A673 (cell line): ENCODE measurements at regions not wholly inside any gene's neighbourhood (a gene's known extent, or its start where the extent isn't known, plus 50 kb on each side); places are given as distances from the start of the nearest gene placed in this dataset.

Experiments used
- BruUV-seq: library from RNA; stranded (reverse); fragments of 400-500 nt; replicated peaks from 2 replicates; lab custom pipeline; 2021; lab: Mats Ljungman, UMichigan
- CTCF ChIA-PET: fragments of 300-600 bp; sonication (Branson Sonifier 250); formaldehyde crosslinking; loops from one replicate; lab custom pipeline; 2022; ENCODE audit warnings: antibody characterized with exemption; lab: Charles Lee
- POLR2A ChIA-PET: fragments of 300-600 bp; sonication (Branson Sonifier 250); formaldehyde crosslinking; loops from one replicate; lab custom pipeline; 2022; ENCODE audit warnings: antibody characterized with exemption; ENCODE audit not compliant: low non-redundant PET; lab: Charles Lee
- DNase-seq: peaks from one replicate; pipeline ENCODE4 v3.0.0-alpha.2; 2015; ENCODE audit warnings: low spot score
- H3K27ac ChIP-seq: fragments of 200-600 bp; sonication (generic); 2 replicates; pipeline ENCODE4 v1.5.1; 2016; ENCODE audit warnings: mixed run types, low read depth, mild to moderate bottlenecking, mixed read lengths, antibody characterized with exemption, low read length; ENCODE audit not compliant: poor library complexity, severe bottlenecking
- H3K27me3 ChIP-seq: fragments of 200-600 bp; sonication (generic); replicated peaks from 2 replicates; pipeline ENCODE4 v1.6.1; 2017; ENCODE audit warnings: mixed run types, low read depth, mild to moderate bottlenecking, mixed read lengths, antibody characterized with exemption, low read length; ENCODE audit not compliant: insufficient read depth, poor library complexity
- H3K36me3 ChIP-seq: fragments of 200-600 bp; sonication (generic); 2 replicates; pipeline ENCODE4 v1.6.1; 2016; ENCODE audit warnings: mixed run types, mild to moderate bottlenecking, mixed read lengths, antibody characterized with exemption, low read length; ENCODE audit not compliant: insufficient read depth, poor library complexity, severe bottlenecking
- H3K4me1 ChIP-seq: fragments of 200-600 bp; sonication (generic); 2 replicates; pipeline ENCODE4 v1.6.1; 2017; ENCODE audit warnings: mixed run types, mild to moderate bottlenecking, mixed read lengths, antibody characterized with exemption, low read length; ENCODE audit not compliant: insufficient read depth, poor library complexity, severe bottlenecking
- H3K4me3 ChIP-seq: fragments of 200-600 bp; sonication (generic); 2 replicates; pipeline ENCODE4 v1.5.1; 2016; ENCODE audit warnings: low read depth, mixed run types, mild to moderate bottlenecking, mixed read lengths, low read length; ENCODE audit not compliant: poor library complexity, severe bottlenecking
- H3K9me3 ChIP-seq: fragments of 200-600 bp; sonication (generic); 2 replicates; pipeline ENCODE4 v1.6.1; 2016; ENCODE audit warnings: mixed run types, low read depth, mild to moderate bottlenecking, mixed read lengths, antibody characterized with exemption, low read length; ENCODE audit not compliant: poor library complexity, severe bottlenecking
- EZH2 ChIP-seq: fragments of 200-600 bp; sonication (generic); IDR thresholded peaks from 2 replicates; pipeline ENCODE4 v1.6.1; 2017; ENCODE audit warnings: borderline replicate concordance, low read depth, mild to moderate bottlenecking, mixed read lengths, antibody characterized with exemption, low read length; ENCODE audit not compliant: poor library complexity, severe bottlenecking
- intact Hi-C: fragments of 100-400 bp; cut with micrococcal nuclease; formaldehyde crosslinking; loops from one replicate; pipeline ENCODE4 v1.10.0; 2022; ENCODE audit not compliant: unreplicated experiment
- TF ChIP-seq, protein P1 (sequence below): fragments of 300-800, 200-600 bp; sonication (generic); conservative IDR thresholded peaks from 2 replicates; pipeline ENCODE4 v1.5.1; 2017; ENCODE audit warnings: low read depth, mild to moderate bottlenecking, antibody characterized with exemption, low read length, moderate library complexity, mixed read lengths

DNA sequence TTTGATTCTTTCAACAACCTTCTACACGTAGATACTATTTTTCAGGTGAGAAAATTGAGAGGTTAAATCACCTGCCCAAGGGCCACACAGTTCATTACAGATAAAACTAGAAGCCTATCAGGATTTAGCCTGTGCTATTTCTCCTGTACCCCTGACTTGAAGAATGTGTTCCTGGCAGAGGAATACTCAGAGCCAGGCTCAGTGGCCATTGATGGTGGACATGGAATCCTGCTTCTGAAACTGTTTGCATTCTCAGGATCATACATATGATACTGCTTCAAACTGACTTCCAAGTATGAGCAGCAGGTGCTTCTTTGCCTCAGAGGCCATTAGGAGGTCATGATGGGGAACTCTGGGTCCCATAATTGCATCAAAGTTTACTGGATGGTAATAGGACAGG, 348.6 kb downstream of the ADRA2A start:
- Histone ChIP-seq H3K4me3 (no peak overlapping the region), H3K9me3 (no peaks in the 10 kb centered on the region), H3K27me3 (no peaks in the 10 kb centered on the region), H3K4me1 (no peaks in the 10 kb centered on the region), H3K36me3 (no peaks in the 10 kb centered on the region), H3K27ac (no peak overlapping the region)
- BruUV-seq = no TSS peak
- TF ChIP-seq, protein P1, sequence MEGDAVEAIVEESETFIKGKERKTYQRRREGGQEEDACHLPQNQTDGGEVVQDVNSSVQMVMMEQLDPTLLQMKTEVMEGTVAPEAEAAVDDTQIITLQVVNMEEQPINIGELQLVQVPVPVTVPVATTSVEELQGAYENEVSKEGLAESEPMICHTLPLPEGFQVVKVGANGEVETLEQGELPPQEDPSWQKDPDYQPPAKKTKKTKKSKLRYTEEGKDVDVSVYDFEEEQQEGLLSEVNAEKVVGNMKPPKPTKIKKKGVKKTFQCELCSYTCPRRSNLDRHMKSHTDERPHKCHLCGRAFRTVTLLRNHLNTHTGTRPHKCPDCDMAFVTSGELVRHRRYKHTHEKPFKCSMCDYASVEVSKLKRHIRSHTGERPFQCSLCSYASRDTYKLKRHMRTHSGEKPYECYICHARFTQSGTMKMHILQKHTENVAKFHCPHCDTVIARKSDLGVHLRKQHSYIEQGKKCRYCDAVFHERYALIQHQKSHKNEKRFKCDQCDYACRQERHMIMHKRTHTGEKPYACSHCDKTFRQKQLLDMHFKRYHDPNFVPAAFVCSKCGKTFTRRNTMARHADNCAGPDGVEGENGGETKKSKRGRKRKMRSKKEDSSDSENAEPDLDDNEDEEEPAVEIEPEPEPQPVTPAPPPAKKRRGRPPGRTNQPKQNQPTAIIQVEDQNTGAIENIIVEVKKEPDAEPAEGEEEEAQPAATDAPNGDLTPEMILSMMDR = no peak
- no peak for TF ChIP-seq EZH2
- ChIA-PET CTCF (no interaction called here), POLR2A (no interaction called here)
- no peak for DNase-seq
- intact Hi-C loops = no loop called here

DNA sequence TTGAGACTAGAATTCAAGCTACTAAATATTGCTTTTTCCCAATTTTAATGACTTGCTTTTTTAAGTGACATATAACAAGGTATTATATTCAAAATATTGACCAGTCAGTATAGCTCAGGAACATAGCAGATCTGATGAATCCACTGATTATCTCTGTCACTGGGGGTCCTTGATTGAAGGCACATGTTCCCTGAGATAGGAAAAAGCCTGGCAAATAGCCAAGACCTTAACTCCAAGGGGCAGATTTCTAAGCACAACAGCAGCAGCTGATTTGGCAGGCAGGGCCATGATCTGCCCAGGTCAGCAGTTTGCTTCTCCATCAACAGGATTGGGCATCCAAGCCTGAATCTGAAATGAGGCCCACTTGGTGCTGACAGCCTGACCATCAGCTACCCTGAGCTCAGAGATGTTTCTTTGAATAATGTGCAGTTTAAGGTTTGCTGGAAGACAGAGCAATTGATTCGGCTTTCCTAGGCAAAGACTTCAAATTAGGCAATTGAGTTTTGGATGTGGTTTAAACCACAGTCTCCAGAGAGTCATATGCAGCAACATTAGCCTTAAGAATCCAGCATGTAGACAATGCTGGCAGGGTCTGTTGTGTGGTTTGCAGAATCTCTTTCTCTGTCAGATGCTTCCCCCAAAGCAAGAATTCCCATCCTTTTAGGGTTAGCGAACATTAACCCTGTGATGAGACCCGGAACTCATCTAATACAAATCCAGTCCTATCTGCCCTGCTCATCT, 352.6 kb downstream of the ADRA2A start:
- no peak overlapping the region for H3K27ac ChIP-seq
- H3K4me1 ChIP-seq = no peaks in the 10 kb centered on the region
- intact Hi-C loops = no loop called here
- TF ChIP-seq, protein P1 = no peak
- TF ChIP-seq EZH2 = no peak
- POLR2A ChIA-PET = no interaction called here
- no peak overlapping the region for H3K4me3 ChIP-seq
- H3K36me3 ChIP-seq = no peaks in the 10 kb centered on the region
- H3K9me3 ChIP-seq = no peaks in the 10 kb centered on the region
- no peak for DNase-seq
- no TSS peak for BruUV-seq
- no peaks in the 10 kb centered on the region for H3K27me3 ChIP-seq
- CTCF ChIA-PET = no interaction called here

DNA sequence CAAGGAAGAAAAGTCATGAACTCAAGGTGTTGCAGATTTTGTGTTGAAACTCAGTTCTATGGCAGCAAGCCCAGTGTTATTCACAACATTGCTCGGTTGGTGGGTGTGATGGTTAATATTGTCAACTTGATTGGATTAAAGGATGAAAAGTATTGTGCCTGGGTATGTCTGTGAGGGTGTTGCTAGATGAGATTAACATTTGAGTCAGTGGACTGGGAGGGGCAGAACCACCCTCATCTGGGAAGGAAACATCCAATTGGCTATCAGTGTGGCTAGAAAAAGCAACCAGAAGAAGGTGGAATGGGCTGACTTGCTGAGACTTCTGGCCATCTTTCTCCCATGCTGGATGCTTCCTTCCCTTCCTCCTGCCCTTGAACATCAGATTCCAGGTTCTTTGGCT, 353.2 kb downstream of the ADRA2A start:
- no peaks in the 10 kb centered on the region for H3K4me1 ChIP-seq
- H3K36me3 ChIP-seq = no peaks in the 10 kb centered on the region
- CTCF ChIA-PET = no interaction called here
- no TSS peak for BruUV-seq
- DNase-seq = no peak
- no peaks in the 10 kb centered on the region for H3K9me3 ChIP-seq
- intact Hi-C loops = no loop called here
- TF ChIP-seq EZH2 = no peak
- TF ChIP-seq, protein P1 = no peak
- no peak overlapping the region for H3K4me3 ChIP-seq
- no peaks in the 10 kb centered on the region for H3K27me3 ChIP-seq
- POLR2A ChIA-PET = no interaction called here
- H3K27ac ChIP-seq = no peak overlapping the region
